ENCODE measurements at regions not wholly inside any gene's neighbourhood (a gene's known extent, or its start where the extent isn't known, plus 50 kb on each side); places are given as distances from the start of the nearest gene placed in this dataset.

- Mint-ChIP-seq H3K36me3 (ENCODE audit: insufficient read depth) (no peaks in the 10 kb centered on the region), H3K4me3 (no peak overlapping the region), H3K4me1 (ENCODE audit: low read depth) (no peaks in the 10 kb centered on the region), H3K27me3 (ENCODE audit: low read depth) (no peaks in the 10 kb centered on the region), H3K9me3 (no peaks in the 10 kb centered on the region)
- ATAC-seq (no peak), DNase-seq (no peak)
These were observed 141.6 kb upstream of the LINGO1 start for GRCh38 chr15:77774350-77774749.

DNA sequence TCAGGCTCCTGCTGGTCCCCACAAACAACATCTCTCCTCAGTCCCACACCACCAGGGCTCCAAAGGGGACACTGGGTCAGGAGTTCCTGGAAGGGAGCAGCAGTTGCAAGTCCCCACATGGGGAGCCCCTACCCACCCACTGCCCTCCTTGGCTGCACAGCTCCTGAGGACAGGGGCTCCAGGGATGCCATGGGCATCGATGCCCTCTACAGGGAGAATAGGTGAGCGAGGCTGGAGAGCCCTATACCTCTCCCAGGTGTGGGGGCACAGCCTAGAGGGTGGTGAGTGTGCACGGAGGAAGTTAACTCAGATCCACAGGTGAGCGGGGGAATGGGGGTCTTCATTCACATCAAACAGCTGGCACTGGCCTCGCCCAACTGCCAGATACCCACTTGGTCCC lies 141.2 kb upstream of the LINGO1 start:
- DNase-seq (no peak), ATAC-seq (no peak)
- Mint-ChIP-seq H3K36me3 (ENCODE audit: insufficient read depth) (no peaks in the 10 kb centered on the region), H3K9me3 (no peaks in the 10 kb centered on the region), H3K27me3 (ENCODE audit: low read depth) (no peaks in the 10 kb centered on the region), H3K4me3 (no peak overlapping the region), H3K4me1 (ENCODE audit: low read depth) (no peaks in the 10 kb centered on the region)

DNA sequence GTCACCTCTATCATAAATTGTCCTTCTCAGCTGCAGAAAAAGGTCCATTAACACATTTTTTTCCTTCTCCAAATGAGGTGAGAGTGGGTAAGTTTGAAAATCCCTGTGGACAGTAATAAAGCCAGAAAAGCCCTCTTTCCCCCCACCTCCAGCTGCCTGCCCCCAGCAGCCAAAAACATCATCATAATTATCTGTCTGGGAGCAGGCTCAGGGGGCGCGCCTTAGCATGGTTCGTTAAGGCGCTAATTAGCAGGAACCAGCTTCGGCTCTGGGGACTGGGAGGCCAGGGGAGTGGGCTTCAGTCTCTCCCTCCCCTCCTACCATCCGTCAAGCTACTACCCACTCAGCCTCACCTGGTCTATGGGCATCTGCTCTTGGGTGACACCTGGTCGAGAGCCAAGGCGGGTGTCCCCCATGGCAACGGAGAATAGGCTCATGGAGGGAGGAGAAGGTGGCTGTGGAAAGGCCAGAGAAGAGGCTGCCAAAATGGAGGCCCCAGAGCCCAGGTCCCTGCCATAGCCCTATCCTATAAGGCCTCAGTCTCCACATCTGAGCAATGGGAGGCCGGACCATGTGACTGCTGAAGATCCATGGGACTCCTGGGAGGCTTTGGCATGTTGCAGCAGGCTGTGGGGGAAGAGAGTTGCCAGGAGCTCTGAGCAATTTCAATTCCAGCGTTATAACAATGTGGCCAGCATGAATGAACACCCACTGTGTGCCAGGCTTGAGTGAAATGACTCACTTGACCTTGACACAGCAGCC lies 140.1 kb upstream of the LINGO1 start:
- H3K36me3 Mint-ChIP-seq (ENCODE audit: insufficient read depth): no peaks in the 10 kb centered on the region

GRCh38 chr15:77771616-77772015 lies 138.9 kb upstream of the LINGO1 start:
- H3K4me1 Mint-ChIP-seq (ENCODE audit: low read depth): no peaks in the 10 kb centered on the region

More for the DNA sequence above, 140.1 kb upstream of the LINGO1 start:
- no peaks in the 10 kb centered on the region for H3K4me1 Mint-ChIP-seq (ENCODE audit: low read depth)
- peaks cover 2% of the 10 kb centered on the region for H3K27me3 Mint-ChIP-seq (ENCODE audit: low read depth)
- no peak overlapping the region for H3K4me3 Mint-ChIP-seq
- no peak for ATAC-seq
- no peaks in the 10 kb centered on the region for H3K9me3 Mint-ChIP-seq
- no peak for DNase-seq

DNA sequence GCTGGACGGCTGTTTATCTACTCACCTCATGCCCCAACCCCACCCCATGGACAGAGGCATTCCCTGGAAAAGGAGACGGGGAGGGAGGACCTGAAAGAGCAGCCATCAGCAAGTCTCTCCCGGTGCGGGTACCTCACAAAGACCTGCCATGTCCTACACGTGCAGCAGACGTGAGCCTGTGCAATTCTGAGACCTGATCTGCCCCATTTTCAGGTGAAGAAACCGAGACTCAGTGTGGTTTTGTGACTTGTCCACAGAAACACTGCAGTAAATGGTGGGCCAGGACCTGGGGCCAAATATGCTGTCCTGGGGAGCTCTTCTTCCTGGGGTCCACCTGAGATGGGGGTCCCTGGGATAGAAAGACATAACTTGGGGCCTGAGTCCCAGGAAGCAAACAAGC lies 137.0 kb upstream of the LINGO1 start:
- no peak overlapping the region for H3K4me3 Mint-ChIP-seq
- no peak for ATAC-seq
- no peaks in the 10 kb centered on the region for H3K4me1 Mint-ChIP-seq (ENCODE audit: low read depth)
- H3K27me3 Mint-ChIP-seq (ENCODE audit: low read depth): peaks cover 4% of the 10 kb centered on the region
- H3K9me3 Mint-ChIP-seq: no peaks in the 10 kb centered on the region
- DNase-seq: no peak
- no peaks in the 10 kb centered on the region for H3K36me3 Mint-ChIP-seq (ENCODE audit: insufficient read depth)

More at GRCh38 chr15:77771616-77772015, 138.9 kb upstream of the LINGO1 start:
- Mint-ChIP-seq H3K27me3 (ENCODE audit: low read depth) (peaks cover 2% of the 10 kb centered on the region), H3K9me3 (no peaks in the 10 kb centered on the region), H3K4me3 (no peak overlapping the region), H3K36me3 (ENCODE audit: insufficient read depth) (no peaks in the 10 kb centered on the region)
- DNase-seq (no peak), ATAC-seq (no peak)

DNA sequence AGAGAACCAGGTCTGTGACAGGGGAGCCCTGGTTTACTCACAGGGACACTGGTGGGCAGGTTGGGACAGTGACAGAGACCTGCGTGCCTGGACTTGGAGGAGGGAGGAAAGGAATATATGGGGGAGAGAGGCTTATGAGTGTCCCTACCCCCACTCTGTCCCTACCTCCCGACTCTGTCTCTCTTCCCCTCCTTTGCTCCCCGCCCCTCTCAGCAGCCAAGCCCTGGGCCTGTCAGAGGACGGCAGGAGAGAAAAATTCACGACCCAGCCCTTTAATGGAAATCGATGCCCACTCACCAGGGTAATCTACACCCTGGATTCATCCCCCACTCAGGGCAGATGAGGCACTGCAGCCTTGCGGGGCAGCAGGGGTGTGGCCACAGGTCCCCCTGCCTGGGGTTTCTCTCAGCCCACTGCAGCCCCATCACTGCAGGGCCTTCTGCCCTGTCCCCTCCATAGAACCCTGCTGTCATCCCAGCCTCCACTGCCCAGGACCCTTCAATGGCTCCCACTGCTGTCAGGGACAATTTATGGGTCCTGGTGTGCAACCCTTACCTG lies 135.9 kb upstream of the LINGO1 start:
- Mint-ChIP-seq H3K4me3 (no peak overlapping the region), H3K27me3 (ENCODE audit: low read depth) (peaks cover 8% of the 10 kb centered on the region), H3K36me3 (ENCODE audit: insufficient read depth) (no peaks in the 10 kb centered on the region), H3K4me1 (ENCODE audit: low read depth) (no peaks in the 10 kb centered on the region), H3K9me3 (no peaks in the 10 kb centered on the region)
- ATAC-seq (no peak), DNase-seq (no peak)

GRCh38 chr15:77768107-77768506 lies 135.4 kb upstream of the LINGO1 start:
- Mint-ChIP-seq H3K36me3 (ENCODE audit: insufficient read depth) (no peaks in the 10 kb centered on the region), H3K4me3 (no peak overlapping the region), H3K9me3 (no peaks in the 10 kb centered on the region), H3K27me3 (ENCODE audit: low read depth) (peaks cover 8% of the 10 kb centered on the region), H3K4me1 (ENCODE audit: low read depth) (no peaks in the 10 kb centered on the region)
- ATAC-seq: no peak
- no peak for DNase-seq

DNA sequence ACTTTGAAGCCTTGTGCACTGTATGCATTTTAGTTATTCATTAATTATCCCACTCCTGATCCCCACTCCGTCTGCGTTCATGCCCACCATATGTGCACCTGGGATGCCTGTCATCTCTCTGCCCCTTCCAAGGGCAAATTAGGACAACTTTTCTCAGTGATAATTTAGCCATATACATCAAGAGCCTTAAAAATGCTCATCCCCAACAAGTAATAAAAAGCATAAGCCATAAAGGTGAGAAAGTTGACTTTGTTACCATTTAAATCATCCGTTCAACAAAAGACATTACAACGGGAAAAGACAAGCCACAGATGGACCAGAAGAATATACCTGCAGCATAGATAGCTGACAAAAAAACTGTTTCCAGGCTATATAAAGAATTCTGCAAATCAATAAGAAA lies 131.4 kb upstream of the LINGO1 start:
- Mint-ChIP-seq H3K4me3 (no peak overlapping the region), H3K36me3 (ENCODE audit: insufficient read depth) (no peaks in the 10 kb centered on the region), H3K9me3 (no peaks in the 10 kb centered on the region), H3K4me1 (ENCODE audit: low read depth) (no peaks in the 10 kb centered on the region), H3K27me3 (ENCODE audit: low read depth) (peaks cover 14% of the 10 kb centered on the region)
- ATAC-seq: no peak
- no peak for DNase-seq

DNA sequence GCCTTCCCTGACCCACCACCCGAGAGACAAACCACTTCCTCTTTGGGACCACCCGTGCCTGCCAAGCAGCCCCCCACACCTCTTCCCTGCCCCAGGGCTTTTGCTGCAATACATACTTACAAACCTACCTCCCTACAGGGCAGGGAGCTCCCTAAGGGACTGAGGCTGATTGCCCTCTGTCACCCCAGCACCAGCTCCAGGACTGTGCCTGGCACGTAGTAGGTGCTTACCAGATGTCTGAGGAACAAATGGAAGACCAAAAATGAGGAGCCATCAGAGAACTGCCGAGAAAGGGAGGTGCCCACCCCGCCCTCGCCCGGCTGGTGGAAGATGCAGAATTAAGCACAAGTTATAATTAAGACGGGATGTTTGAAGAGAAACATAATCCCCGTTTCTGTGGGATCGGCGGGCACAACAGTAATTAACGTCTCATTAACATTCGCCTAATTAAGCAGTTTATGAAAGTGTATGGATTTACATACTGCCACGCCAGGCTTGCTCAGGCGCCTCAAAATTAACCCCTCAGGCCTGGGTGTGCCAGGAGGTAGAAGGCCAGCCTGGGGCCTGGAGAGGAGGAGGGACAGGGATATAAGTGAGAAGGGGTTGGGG lies 130.1 kb upstream of the LINGO1 start:
- Mint-ChIP-seq H3K4me3 (no peak overlapping the region), H3K36me3 (ENCODE audit: insufficient read depth) (no peaks in the 10 kb centered on the region), H3K9me3 (no peaks in the 10 kb centered on the region), H3K4me1 (ENCODE audit: low read depth) (no peaks in the 10 kb centered on the region), H3K27me3 (ENCODE audit: low read depth) (peaks cover 13% of the 10 kb centered on the region)
- DNase-seq (no peak), ATAC-seq (no peak)

DNA sequence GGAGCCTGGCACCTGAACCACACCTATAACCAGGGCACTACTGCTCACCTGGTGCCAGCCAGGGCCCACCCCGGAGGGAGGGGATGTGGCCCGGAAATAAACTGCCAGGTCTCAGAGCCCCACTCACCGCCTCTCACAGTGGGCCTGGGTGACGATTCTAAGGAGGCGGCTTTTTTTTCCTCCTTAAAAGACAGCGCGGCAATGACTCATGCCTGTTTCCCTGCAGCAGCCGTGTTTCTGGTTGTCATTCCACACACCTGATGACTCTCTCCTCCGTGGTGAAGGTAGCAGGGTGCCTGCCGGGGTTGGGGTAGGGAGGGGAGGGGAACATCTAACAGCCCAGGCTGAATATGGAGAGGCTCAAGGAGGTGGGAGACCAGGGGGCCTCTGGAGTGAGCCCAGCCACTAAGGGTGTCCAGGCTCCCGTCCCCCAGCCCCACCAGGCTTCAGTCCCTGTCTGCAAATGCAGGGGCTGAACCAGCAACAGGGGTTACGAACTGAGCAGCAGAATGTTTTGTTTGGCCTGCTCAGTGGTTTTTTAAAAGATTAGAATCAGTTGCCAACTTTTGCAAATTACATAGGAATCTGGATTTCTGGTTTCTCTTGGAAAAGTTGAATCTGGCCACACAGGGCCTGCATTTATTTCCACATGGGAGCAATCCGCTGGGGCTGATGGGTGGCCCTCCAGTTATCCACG lies 127.3 kb upstream of the LINGO1 start:
- DNase-seq (no peak), ATAC-seq (no peak)
- Mint-ChIP-seq H3K27me3 (ENCODE audit: low read depth) (peaks cover 19% of the 10 kb centered on the region), H3K36me3 (ENCODE audit: insufficient read depth) (no peaks in the 10 kb centered on the region), H3K9me3 (no peaks in the 10 kb centered on the region), H3K4me1 (ENCODE audit: low read depth) (no peaks in the 10 kb centered on the region), H3K4me3 (no peak overlapping the region)

DNA sequence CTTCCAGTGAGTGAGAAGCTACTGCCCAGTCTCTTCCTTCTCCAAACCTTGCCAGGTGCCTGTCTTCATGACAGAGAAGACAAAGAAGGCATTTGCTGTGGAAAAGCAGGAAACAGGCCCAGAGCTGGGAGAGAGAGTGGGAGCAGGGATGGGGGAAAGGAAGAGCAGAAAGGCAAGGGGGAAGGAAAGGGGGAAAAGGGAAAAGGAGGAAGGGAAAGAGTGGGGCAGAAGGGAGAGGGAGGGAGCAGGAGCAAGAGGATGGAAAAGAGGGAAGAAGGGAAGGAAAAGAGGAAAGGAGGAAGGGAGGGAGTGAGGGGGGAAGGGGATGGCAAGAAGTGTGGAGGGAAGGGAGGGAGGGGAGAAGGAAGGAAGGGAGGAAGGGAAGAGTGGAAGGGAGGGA lies 121.2 kb upstream of the LINGO1 start:
- Mint-ChIP-seq H3K4me3 (no peak overlapping the region), H3K4me1 (ENCODE audit: low read depth) (no peaks in the 10 kb centered on the region), H3K27me3 (ENCODE audit: low read depth) (peaks cover 9% of the 10 kb centered on the region), H3K36me3 (ENCODE audit: insufficient read depth) (no peaks in the 10 kb centered on the region), H3K9me3 (no peaks in the 10 kb centered on the region)
- ATAC-seq: no peak
- DNase-seq: no peak

DNA sequence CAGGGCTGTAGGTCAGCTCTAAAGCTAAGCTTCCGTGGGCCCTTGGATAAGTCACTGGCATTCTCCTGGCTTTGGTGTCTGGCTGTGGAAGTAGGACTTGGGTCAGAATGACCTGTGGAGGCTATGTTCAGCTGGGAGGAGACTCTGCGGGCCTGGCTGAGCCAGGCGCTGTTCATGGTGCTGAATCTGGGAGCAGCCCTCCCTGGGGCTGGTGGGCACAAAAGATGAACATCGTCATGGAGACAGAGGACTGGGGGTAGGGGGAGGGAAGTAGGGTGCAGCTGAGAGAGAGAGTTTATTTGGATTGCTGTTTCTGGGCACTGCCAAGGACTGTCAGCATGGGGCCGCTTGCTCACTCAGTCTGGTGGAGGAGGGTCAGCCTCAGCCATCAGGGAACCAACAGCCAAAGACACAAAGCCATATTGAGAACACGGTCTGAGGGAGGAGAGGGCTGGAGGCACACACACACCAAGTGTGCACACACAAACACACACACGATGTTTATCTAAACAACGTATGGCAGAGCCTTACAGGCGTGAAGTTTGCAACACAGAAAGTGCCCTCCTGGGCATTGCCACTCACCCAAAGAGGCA lies 120.7 kb upstream of the LINGO1 start:
- H3K4me3 Mint-ChIP-seq: no peak overlapping the region
- no peak for DNase-seq
- no peaks in the 10 kb centered on the region for H3K36me3 Mint-ChIP-seq (ENCODE audit: insufficient read depth)
- H3K9me3 Mint-ChIP-seq: no peaks in the 10 kb centered on the region
- no peak for ATAC-seq
- peaks cover 9% of the 10 kb centered on the region for H3K27me3 Mint-ChIP-seq (ENCODE audit: low read depth)
- H3K4me1 Mint-ChIP-seq (ENCODE audit: low read depth): no peaks in the 10 kb centered on the region

DNA sequence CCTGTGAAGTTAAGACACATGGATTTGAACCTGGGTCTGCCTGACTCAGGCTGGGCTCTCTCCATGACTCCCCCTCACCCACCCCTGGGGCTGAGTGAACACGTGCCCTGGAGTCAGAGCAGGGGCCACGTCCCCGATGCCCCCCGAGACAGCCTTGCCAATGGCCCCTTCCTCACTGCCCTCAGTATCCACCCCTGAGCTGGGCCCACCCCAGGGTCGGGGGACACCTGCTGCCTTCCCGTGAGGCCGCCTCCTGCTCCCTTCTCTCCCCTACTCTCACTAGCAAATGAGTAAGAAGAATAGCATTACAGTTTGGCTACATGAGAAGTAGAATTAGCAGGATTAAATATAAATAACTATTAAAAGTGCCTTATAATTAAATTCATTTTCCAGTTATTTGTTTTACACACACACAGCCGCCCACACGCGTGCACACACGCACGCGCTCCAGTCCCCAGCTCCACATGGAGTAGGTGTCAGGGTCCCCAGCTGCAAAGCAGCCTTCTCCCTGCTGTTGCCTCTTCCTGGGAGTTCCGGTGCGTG lies 117.4 kb upstream of the LINGO1 start:
- Mint-ChIP-seq H3K27me3 (ENCODE audit: low read depth) (peaks cover 5% of the 10 kb centered on the region), H3K4me3 (no peak overlapping the region), H3K9me3 (no peaks in the 10 kb centered on the region), H3K36me3 (ENCODE audit: insufficient read depth) (no peaks in the 10 kb centered on the region), H3K4me1 (ENCODE audit: low read depth) (peaks cover 4% of the 10 kb centered on the region)
- no peak for DNase-seq
- no peak for ATAC-seq
